Stimulated activated CD4-positive, alpha-beta T cell treated with anti-CD3 and anti-CD28 coated beads, Interleukin-12 subunit alpha, Interleukin-12 subunit beta, amount 100 ng/mL, for 48 hours (primary cell): ENCODE measurements at regions not wholly inside any gene's neighbourhood (a gene's known extent, or its start where the extent isn't known, plus 50 kb on each side); places are given as distances from the start of the nearest gene placed in this dataset.
"Not testable (repeated sequence)": the region's sequence is repeated elsewhere in the genome, so short reads cannot be mapped to it uniquely, and the experiment has no call there.

Source experiments
- DNase-seq, 3 donors: peaks; one replicate each; pipeline ENCODE4 v3.0.0-alpha.2; 2020; ENCODE audit warnings: low read depth in 2 of 3, low spot score in 1 of 3

DNA sequence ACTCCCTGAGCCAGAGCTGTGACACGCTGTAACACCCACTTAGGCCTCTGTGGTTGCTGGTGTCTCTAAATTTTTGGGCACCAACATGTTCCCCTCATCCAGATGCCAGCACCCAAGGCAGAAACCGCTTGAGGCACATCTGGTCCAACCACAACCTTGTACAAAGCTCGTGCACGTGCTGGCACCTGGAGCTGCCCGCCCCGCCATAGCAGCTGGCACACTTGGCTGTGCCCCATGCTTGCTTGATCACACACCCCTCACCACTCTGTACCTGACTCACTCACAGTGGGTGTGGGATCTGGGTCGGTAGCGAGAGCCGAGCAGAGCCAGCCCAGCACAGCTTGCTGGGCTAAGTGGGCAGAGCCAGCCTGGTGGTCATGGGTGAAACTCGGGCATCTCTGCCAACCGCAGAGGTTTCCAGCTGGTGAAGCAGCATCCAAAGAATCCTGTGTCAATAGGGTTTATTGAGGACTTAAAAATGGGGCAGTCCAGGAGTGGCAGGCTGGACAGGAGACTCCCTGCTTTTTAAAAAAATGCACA, 1210.4 kb downstream of the TYW1 start:
- DNase-seq: no peak

DNA sequence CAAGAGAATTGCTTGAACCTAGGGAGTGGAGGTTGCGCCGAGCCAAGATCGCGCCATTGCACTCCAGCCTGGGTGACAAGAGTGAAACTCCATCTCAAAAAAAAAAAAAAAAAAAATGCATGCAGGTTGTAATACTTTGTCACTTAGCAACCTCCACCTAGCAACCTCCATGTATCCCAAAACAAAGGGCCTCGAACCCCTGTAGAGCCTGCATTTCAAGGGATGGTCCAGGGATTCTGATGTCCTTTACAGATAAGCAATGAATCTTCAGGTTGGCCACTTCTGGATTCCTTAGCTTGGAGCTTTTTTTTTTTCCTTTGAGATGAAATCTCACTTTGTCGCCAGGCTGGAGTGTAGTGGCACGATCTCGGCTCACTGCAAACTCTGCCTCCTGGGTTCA, 1211.0 kb downstream of the TYW1 start:
- DNase-seq: no peak

DNA sequence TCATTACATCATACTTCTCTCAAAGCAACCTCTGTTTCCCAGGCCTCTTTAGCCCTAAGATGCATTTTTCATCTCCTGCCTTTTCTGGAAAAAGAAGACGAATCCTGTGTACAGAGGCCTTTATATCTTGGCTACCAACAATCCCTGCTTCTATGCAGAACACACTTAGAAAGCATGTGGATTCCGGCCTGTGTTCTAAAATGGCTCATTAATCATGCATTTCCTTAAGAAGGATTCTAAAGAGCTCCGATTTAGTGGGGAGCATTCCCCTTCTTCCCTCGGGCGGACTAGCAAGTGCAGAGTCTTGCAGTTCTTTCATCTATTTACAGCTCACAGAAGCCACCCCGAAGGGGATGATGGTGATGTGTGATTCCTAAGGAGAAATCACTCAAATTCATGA, 1212.9 kb downstream of the TYW1 start:
- no peak for DNase-seq

DNA sequence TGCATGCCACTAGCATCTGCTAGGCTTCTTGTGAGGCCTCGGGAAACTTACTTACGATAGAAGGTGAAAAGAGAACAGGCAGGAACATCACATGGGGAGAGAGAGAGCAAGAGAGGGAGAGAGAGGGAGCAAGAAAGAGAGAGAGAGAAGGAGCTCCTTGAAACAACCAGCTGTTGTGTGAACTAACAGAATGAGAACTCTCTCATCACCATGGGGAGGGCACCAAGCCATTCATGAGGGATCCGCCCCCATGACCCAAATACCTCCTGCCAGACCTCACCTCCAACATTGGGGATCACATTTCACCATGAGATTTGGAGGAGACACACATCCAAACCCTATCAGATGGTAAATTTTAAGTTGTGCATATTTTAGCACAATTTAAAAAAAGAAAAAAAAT, 1217.2 kb downstream of the TYW1 start:
- DNase-seq: no peak

DNA sequence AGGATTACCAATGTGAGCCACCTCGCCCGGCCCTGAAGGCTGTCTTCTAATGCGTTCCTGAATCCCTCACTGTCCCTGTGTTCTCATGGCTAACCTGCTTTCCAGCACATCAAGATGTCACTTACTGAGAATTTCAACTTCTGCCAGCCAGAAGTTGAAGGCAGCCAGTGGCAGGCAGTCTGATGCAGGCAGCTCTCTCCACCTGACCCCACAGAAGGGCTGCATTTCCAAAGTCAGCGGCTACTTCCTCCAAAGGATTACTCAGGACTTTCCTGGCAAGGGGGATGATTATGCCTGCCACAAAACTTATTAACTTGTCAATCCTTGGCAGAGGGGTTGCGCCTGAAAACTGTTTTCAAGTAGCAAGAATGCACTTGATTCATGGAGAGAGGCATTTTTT, 1219.4 kb downstream of the TYW1 start:
- DNase-seq: no peak

DNA sequence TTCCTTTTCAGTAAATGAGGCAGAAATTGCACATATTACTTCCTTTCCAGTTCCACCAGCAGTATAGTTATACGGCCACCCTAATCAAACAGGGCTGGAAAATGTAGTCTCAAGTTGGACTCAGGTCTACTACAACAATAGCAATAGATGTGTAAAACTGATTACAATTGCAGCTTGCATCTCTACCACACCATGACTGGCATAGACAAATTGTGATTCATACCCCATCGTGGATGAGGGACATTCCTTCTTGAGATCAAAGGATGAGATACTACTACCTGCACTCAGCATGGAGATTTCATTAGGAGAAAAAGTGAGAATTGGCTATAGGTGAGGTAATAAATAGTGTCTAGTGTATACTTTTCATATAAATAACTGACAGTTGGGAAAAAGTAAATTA, 1220.8 kb downstream of the TYW1 start:
- no peak for DNase-seq

DNA sequence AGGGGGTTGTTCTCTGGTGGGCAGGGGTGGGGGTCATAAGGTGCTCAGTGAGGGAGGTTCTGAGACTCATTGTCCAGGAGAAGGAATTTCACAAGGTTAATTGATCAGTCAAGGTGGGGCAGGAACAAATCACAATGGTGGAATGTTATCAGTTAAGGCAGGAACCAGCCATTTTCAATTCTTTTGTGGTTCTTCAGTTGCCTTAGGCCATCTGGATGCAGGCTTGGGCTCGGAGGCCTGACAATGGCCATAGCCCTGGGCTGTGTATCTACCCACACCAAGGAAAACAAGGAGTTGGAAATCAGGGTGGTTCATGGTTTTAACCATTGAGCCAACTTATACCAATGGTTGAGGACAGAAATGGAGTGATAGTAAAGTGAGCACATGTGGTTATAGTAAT, 1221.8 kb downstream of the TYW1 start:
- no peak for DNase-seq

DNA sequence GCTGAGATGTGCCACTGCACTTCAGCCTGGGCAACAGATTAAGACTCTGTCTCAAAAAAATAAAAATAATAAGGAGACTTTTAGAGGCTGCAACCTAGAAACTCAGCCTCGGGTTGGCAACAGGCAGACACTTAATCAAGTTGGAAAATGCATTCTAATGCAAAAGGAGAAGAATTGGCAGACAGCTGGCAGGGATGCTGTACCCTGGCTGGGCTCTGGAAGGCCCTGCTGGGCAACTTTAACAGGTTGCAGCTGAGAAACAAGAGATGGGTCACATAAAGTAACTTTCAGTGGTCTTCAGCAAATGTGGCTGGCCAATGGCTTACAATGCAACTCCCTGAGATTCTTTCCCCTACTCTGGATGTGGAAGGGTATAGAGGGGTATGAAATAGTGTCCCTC, 1225.7 kb downstream of the TYW1 start:
- DNase-seq: no peak

DNA sequence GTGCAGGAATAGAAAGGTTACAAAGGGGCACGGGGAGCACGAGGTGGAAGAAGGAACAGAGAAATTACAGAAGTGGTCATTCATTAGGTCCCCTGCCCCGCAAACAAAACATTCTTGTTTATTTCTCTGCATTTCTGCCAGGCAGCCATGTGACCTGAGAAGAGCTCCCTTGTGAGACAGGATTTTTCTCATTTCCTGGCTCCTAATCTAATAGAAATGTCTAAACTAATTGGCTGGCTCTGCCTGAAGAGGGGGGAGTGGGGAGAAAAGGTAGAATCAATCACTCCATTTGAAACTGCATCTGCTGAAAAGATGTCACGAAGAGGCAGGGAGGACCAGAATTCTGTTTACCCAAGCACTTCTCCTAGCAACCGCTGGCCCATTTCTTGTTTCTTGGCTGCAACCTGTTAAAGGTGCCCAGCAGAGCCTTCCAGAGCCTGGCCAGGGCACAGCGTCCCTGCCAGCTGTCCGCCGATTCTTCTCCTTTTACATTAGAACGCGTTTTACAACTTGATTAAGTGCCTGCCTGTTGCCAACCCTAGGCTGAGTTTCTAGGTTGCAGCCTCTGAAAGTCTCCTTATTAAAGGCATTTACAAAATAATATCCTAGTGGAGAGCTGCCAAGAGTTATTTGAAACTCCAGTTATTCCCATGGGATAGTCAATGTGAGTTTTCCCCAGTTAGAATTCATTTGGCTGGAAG, 1227.6 kb downstream of the TYW1 start:
- DNase-seq: no peak

DNA sequence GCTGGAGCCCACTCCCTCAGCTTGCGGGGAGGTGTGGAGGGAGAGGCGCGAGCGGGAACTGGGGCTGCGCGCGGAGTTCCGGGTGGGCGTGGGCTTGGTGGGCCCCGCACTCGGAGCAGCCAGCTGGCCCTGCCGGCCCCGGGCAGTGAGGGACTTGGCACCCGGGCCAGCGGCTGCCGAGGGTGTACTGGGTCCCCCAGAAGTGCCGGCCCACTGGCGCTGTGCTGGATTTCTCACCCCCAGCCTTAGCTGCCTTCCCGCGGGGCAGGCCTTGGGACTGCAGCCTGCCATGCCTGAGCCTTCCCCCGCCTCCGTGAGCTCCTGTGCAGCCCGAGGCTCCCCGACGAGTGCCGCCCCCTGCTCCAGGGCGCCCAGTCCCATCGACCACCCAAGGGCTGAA, 1234.4 kb downstream of the TYW1 start:
- not testable (repeated sequence) for DNase-seq

DNA sequence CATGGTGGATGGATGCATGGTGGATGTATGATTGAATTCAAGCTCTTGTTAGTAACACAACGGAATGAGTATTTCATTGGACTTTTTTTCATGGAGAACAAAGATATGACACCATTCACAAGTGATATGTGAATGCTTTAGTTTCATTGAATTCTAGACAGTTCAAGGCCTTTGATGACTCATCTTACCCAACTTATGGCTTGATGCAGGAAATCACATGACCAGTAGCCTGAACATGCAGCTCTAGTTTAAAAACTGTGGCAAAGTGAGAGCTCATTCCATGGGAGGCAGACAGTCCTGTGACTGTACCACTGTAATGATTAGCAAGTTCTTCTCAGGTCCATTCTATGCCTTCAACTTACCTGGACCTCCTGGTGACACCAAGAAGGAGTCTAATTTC, 1239.3 kb downstream of the TYW1 start:
- no peak for DNase-seq

DNA sequence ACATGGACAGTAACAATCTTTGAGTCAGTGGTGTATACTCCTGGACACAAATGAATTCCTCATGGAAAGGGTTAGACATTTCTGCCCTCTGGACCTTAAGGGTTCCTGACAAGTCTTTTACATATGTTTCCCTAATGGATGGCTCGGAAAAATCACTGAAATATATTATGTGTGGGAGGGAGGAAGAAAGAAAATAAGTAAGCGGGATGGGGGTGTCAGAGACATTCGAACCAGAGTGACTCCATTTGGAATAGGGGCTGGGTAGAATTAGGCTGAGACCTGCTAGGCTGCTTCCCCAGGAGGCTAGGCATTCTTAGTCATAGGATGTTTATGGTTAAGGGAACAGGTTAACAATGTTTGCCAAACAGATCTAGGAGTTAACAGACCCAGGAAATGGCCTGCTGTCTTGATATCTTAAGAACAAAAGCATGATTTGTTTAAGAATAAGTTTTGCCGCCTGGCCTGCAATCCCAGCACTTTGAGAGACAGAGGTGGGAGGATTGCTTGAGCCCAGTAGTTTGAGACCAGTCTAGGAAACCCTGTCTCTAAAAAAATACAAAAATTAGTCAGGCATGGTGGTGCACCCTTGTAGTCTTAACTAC, 1241.7 kb downstream of the TYW1 start:
- DNase-seq: no peak

DNA sequence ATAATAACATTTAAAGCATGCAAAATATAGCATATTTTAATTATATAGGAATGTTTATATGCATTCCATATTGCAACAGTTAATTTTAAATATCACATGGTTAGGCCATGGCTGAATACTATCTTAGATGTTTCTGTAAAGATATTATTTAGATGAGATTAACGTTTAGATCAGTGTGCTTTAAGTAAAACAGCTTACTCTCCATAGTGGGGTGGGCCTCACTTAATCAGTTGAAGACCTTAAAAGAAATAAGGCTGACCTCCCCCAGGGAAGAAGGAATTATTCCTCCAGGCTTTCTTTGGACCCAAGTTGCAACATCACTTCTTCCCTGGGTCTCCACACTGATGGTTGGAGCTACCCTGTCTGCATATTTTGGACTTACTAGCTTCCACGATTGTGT, 1246.5 kb downstream of the TYW1 start:
- no peak for DNase-seq

DNA sequence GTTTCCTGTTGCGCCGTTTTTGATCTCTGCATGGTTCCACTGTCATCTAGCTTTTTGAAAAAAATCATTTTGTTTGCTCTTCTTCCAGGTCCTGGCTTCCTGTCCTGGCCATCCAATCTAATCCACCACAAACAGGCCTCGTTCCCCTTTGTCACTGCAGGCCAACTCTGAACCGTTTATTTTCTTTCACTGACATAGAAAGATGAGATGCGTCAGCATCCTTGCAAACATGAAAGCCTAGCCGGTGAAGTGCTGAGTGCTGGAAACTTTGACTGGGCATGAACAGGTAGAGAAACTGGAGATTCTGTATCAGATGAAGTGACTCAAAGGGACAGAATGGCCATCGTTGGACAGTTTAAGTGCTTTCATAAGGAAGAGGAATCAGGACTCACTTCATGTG, 1247.8 kb downstream of the TYW1 start:
- no peak for DNase-seq

DNA sequence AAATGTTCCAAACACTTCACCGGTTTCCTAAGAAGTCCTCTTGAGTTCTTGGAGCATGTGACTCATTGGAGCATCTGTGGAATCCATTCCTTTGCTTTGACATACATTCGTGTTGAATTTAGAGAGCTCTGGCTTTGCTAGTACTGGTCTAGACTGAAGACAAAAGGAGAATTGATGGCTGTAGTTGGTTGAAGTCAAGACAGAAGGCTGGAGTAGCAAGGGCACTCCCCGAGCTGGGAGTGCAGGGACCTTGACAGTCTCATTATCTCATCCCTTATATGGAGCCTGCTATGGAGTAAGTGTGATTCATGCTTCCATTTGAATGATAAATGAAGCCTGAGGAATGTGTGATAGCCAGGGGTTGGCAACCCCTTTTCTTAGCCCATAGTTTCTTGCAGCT, 1249.1 kb downstream of the TYW1 start:
- no peak for DNase-seq

DNA sequence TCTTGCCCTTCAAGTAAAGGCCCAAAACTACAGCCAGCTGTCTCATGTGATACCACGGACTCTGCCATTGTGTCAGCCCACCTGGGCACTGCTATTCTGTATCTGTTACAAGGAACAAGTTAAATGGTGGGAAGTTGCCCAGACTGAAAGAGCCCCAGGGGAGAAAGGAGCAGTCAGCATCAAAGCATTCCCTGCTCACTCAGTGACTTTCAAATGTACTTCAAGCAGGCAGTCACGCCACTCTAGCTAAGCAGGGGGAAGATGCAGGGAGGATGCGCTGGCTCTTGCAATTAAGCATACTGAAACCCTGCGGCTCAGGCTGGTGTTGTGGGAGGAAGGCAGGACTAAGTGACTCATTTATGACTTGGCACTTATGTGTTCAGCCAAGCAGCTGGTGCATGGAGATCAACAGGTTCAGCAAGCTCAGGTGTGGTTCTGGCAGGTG, 1249.6 kb downstream of the TYW1 start:
- DNase-seq: no peak

DNA sequence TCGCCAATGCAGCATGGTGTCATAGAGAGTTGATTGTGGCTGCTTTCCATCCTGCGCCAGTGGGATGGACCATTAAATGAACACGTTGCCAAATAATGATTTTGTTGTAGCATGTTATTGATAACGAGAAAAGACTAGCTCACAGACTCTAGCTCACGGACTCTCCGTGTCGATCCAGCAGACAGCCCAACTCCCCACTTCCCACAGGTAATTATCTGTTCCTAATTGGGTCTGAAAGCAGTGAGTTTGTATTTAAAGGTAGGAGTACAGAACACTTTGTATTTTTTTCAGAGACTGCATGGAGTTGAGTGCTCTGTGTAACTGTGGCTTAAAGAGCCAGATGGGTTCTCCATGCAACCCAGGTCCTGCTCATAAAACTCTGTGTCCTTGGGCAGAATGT, 1250.5 kb downstream of the TYW1 start:
- DNase-seq: no peak

DNA sequence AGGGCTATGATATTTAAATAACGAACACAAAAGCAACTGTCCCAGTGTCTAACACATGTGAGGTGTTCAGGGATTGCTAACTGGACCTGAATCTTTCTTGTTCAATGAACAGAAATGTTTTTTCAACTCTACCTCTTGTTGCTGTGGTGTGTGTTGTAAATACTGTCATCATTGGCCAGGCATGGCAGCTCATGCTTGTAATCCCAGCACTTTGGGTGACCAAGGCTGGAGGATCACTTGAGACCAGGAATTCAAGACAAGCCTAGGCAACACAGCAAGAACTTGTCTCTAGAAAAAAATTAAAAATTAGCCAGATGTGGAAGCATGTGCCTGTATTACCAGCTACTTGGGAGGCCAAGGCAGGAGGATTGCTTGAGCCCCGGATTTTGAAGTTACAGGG, 1250.9 kb downstream of the TYW1 start:
- DNase-seq: no peak

DNA sequence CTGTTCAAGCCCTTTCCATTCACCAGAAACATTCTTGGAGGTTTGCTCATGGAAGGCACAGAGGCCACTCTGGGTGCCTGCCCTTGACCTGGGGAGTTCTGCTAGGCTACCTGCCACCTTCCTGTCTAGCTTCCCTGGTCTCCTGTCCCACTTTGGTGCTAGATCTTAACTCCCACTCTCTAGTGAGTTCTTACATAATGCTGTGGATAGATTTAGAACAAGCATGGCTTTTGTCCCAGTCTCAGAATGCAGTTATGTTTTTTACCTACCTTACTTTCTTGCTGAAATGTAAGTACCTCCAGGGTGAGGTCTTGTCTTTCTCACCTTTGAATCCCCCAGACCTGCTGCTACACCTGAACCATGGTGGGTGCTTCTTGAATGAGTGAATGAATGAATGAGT, 1252.3 kb downstream of the TYW1 start:
- DNase-seq: no peak

DNA sequence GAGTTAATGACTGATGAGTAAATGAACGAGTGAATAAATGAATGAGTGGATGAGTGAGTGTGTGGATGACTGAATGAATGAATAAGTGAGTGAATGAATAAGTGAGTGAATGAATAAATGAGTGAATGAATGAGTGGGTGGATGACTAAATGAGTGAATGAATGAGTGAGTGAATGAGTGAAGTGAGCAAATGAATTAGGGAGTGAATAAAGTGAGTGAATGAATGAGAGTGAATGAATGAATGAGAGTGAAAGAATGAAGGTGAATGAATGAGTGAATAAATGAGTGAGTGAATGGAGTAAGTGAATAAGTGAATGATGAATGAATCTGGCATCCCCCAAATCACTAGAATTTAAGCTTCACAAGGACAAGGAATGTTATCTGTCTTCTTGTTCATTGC, 1253.0 kb downstream of the TYW1 start:
- no peak for DNase-seq

DNA sequence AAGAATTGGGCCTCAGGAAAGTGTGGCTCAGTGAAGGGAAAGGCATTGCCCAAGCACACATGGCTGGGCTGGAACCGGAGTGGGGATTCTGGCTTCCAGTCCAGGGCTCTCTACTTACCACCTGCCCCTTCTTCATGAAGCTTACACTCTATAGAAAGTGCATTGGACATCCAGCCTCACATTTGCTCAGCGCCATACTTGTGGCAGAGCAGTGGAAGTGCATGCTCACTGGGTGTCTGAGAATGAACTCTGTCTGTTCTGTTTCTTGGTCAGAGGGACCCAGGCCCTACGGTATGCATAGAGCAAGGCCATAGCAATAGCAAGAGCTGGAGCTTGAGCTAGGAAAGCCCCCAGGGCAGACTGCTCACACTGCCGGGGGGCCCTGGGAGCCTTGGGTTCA, 1253.5 kb downstream of the TYW1 start:
- no peak for DNase-seq

DNA sequence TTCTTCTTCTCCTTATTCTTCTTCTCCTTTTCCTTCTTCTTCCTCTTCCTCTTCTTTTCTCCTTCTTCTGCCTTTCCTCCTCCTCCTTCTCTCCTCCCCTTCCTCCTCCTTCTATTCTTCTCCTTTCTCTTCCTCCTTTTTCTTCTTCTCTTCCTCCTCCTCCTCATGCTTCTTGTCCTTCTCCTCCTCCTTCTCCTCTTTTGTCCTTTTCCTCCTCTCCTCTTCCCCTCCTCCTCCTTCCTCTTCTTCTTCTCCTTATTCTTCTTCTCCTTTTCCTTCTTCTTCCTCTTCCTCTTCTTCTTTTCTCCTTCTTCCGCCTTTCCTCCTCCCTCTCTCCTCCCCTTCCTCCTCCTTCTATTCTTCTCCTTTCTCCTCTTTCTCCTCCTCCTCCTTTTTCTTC, 1258.2 kb downstream of the TYW1 start:
- not testable (repeated sequence) for DNase-seq

DNA sequence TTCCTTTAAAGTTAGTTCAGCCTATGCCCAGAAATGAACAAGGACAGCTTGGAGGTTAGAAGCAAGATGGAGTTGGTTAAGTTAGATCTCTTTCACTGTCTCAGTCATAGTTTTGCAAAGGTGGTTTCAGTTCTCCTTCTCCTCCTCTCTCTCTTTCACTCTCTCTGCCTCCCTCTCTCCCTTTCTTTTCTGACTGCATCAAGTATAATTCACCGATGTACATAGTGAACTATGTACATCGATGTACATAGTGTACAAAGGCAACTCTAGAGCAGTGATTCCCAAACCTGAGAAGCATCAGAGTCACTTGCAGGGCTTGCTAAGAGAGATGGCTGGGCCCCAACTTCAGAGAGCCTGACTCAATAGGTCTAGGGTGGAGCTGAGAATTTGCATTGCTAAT, 1259.7 kb downstream of the TYW1 start:
- no peak for DNase-seq
